OCI-LY1 (cell line): ENCODE measurements at regions not wholly inside any gene's neighbourhood (a gene's known extent, or its start where the extent isn't known, plus 50 kb on each side); places are given as distances from the start of the nearest gene placed in this dataset.
"Not testable (repeated sequence)": the region's sequence is repeated elsewhere in the genome, so short reads cannot be mapped to it uniquely, and the experiment has no call there.

Experiments
- H2AFZ ChIP-seq: fragments of 200-600 bp; sonication (generic), shearing (Covaris generic); 2 replicates; pipeline ENCODE4 v1.6.0; 2014; ENCODE audit warnings: antibody characterized with exemption, mild to moderate bottlenecking, low read length
- H3F3A ChIP-seq: fragments of 200-600 bp; sonication (generic), shearing (Covaris generic); 2 replicates; pipeline ENCODE4 v1.6.0; 2014; ENCODE audit warnings: mild to moderate bottlenecking, antibody characterized with exemption, low read length, moderate library complexity; ENCODE audit not compliant: insufficient read depth
- H3K27ac ChIP-seq: fragments of 200-600 bp; sonication (generic); 2 replicates; pipeline ENCODE4 v1.5.1; 2014; ENCODE audit warnings: low read length, mixed run types, mild to moderate bottlenecking, low read depth; ENCODE audit not compliant: poor library complexity, severe bottlenecking
- H3K27me3 ChIP-seq: fragments of 200-600 bp; sonication (generic); 2 replicates; pipeline ENCODE4 v1.6.0; 2014; ENCODE audit warnings: antibody characterized with exemption, mild to moderate bottlenecking, low read length, moderate library complexity; ENCODE audit not compliant: insufficient read depth
- H3K36me3 ChIP-seq: fragments of 200-600 bp; sonication (generic); 2 replicates; pipeline ENCODE4 v1.6.1; 2014; ENCODE audit warnings: mild to moderate bottlenecking, antibody characterized with exemption, low read length, moderate library complexity, mixed read lengths; ENCODE audit not compliant: insufficient read depth
- H3K4me1 ChIP-seq: fragments of 200-600 bp; sonication (generic); 2 replicates; pipeline ENCODE4 v1.5.1; 2014; ENCODE audit warnings: mild to moderate bottlenecking, low read length, moderate library complexity; ENCODE audit not compliant: insufficient read depth, severe bottlenecking
- H3K4me2 ChIP-seq: fragments of 200-600 bp; sonication (generic), shearing (Covaris generic); 2 replicates; pipeline ENCODE4 v1.6.1; 2014; ENCODE audit warnings: low read length
- H3K4me3 ChIP-seq: fragments of 200-600 bp; sonication (generic); 2 replicates; pipeline ENCODE4 v1.5.1; 2014; ENCODE audit warnings: low read length, low read depth, mild to moderate bottlenecking, mixed read lengths; ENCODE audit not compliant: poor library complexity, severe bottlenecking
- H3K79me2 ChIP-seq: fragments of 200-600 bp; shearing (Covaris generic); 2 replicates; pipeline ENCODE4 v1.6.1; 2016; ENCODE audit warnings: mixed run types, low read length, mixed read lengths; ENCODE audit not compliant: insufficient read depth
- H3K9ac ChIP-seq: fragments of 200-600 bp; sonication (generic), shearing (Covaris generic); 2 replicates; pipeline ENCODE4 v1.6.1; 2014; ENCODE audit warnings: mild to moderate bottlenecking, low read length, mixed read lengths
- H3K9me2 ChIP-seq: fragments of 200-600 bp; sonication (generic), shearing (Covaris generic); 2 replicates; pipeline ENCODE4 v1.6.1; 2014; ENCODE audit warnings: low read depth, mild to moderate bottlenecking, low read length, mixed read lengths
- H3K9me3 ChIP-seq: fragments of 200-600 bp; shearing (Covaris generic); 2 replicates; pipeline ENCODE4 v1.6.1; 2014; ENCODE audit warnings: low read length, mixed read lengths
- H4K20me1 ChIP-seq: fragments of 200-600 bp; sonication (generic), shearing (Covaris generic); 2 replicates; pipeline ENCODE4 v1.6.0; 2016; ENCODE audit warnings: mild to moderate bottlenecking, low read length; ENCODE audit not compliant: insufficient read depth
- EZH2 ChIP-seq: fragments of 200-600 bp; sonication (generic), shearing (Covaris generic); IDR thresholded peaks from 2 replicates; pipeline ENCODE4 v1.8.0; 2017; ENCODE audit warnings: borderline replicate concordance, mixed run types, mild to moderate bottlenecking, antibody characterized with exemption, low read length, moderate library complexity, mixed read lengths
- TF ChIP-seq, protein P1 (sequence below): fragments of 200-600 bp; sonication (generic), shearing (Covaris generic); IDR thresholded peaks from 2 replicates; pipeline ENCODE4 v1.5.1; 2017; ENCODE audit warnings: mild to moderate bottlenecking, antibody characterized with exemption, low read length, moderate library complexity, mixed read lengths

DNA sequence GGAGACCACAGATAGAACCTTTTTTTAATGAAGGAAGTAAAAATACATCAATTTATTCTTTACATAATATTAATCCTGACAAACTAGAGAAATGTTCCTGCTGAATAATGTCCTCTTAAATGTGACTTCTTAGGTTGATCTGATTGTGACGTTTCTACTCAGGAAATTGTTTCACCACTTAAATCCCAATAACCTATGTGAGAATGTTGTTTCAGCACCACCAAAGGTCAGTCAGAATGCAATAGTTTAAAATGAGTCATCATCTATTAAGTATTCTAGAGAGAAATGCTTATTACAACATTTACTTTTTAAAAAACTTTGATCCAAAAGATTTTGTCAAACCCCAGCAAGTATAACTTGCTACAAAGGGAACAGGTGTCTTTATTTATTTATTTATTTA is 155.4 kb upstream of the CACNA2D1 start:
- Histone ChIP-seq H3K27ac (no peak overlapping the region), H3K27me3 (no peaks in the 10 kb centered on the region), H3K36me3 (no peaks in the 10 kb centered on the region), H3K9ac (no peak overlapping the region), H3F3A (no peaks in the 10 kb centered on the region), H3K79me2 (no peaks in the 10 kb centered on the region), H4K20me1 (no peaks in the 10 kb centered on the region), H3K4me1 (no peaks in the 10 kb centered on the region), H3K4me3 (no peak overlapping the region), H3K9me2 (no peaks in the 10 kb centered on the region), H3K4me2 (no peak overlapping the region), H2AFZ (no peak overlapping the region), H3K9me3 (no peaks in the 10 kb centered on the region)
- TF ChIP-seq EZH2, result no peak
- TF ChIP-seq, protein P1, sequence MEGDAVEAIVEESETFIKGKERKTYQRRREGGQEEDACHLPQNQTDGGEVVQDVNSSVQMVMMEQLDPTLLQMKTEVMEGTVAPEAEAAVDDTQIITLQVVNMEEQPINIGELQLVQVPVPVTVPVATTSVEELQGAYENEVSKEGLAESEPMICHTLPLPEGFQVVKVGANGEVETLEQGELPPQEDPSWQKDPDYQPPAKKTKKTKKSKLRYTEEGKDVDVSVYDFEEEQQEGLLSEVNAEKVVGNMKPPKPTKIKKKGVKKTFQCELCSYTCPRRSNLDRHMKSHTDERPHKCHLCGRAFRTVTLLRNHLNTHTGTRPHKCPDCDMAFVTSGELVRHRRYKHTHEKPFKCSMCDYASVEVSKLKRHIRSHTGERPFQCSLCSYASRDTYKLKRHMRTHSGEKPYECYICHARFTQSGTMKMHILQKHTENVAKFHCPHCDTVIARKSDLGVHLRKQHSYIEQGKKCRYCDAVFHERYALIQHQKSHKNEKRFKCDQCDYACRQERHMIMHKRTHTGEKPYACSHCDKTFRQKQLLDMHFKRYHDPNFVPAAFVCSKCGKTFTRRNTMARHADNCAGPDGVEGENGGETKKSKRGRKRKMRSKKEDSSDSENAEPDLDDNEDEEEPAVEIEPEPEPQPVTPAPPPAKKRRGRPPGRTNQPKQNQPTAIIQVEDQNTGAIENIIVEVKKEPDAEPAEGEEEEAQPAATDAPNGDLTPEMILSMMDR, result no peak

DNA sequence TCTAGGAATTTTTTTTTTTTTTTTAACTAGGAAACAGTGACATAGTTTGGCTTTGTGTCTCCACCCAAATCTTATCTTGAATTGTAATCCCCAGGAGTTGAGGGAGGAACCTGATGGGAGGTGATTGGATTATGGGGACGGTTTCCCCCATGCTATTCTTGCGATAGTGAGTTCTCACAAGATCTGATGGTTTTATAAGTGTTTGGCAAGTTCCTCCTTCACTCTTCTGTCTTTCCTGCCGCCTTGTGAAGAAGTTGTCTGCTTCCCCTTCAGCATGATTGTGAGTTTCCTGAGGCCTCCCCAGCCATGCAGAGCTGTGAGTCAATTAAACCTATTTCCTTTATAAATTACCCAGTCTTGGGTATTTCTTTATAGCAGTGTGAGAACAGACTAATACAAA is 152.2 kb upstream of the CACNA2D1 start:
- H3K4me2 ChIP-seq, H3K27ac ChIP-seq, H3K79me2 ChIP-seq: not testable (repeated sequence)

DNA sequence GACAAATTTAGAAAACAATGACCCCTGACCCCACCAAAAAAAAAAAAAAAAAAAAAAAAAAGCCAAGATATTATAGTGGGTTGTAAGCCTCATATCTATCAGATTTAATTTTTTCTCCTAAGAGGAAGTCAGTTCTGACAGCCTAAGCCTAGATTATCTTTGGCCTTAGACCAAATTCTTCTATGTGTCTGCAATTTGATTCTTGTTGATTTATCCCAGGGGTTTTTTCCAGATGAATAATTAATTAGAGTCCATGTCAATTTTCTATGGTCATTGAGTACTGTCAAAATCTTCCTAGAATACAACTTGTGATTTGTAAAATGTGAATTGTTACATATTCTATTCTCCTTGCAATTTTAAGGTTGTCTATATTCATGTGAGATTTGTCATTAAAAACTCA is 151.6 kb upstream of the CACNA2D1 start:
- Histone ChIP-seq H3K4me2 (no peak overlapping the region), H3K27me3 (no peaks in the 10 kb centered on the region), H3K4me1 (no peaks in the 10 kb centered on the region), H3K27ac (no peak overlapping the region), H3K79me2 (no peaks in the 10 kb centered on the region), H3K9me3 (no peaks in the 10 kb centered on the region), H3K4me3 (no peak overlapping the region), H4K20me1 (no peaks in the 10 kb centered on the region), H3K36me3 (no peaks in the 10 kb centered on the region), H3F3A (no peaks in the 10 kb centered on the region), H3K9ac (no peak overlapping the region), H2AFZ (no peak overlapping the region), H3K9me2 (no peaks in the 10 kb centered on the region)
- TF ChIP-seq, protein P1, result no peak
- TF ChIP-seq EZH2, result no peak

More for the DNA sequence above, 152.2 kb upstream of the CACNA2D1 start:
- not testable (repeated sequence) for H3K9ac ChIP-seq, H2AFZ ChIP-seq, H4K20me1 ChIP-seq, H3K9me3 ChIP-seq, H3K27me3 ChIP-seq, H3K36me3 ChIP-seq, H3F3A ChIP-seq, H3K9me2 ChIP-seq, H3K4me1 ChIP-seq, H3K4me3 ChIP-seq

DNA sequence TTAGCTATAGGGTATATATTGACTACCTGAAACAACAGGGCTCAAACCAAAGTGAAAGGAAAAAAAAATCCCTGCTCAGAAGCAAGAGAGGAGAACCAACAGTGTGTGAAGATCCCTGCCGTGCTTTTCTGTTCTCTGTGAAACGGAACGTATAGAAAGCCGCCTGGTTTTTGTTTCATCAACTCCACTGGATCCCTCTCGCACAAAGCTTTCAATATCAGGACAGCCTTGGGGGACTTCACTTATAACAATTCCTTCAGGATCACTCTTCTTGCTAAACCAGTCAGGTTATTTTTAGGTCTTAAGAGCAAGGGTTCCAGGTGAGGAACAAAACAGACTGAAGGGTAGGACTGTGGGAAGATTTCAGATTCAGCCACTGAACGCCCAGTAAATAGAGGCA is 151.1 kb upstream of the CACNA2D1 start:
- H3K9me2 ChIP-seq, result no peaks in the 10 kb centered on the region
- no peak overlapping the region for H3K27ac ChIP-seq
- H3K27me3 ChIP-seq, result no peaks in the 10 kb centered on the region
- no peaks in the 10 kb centered on the region for H4K20me1 ChIP-seq
- H3K9ac ChIP-seq, result no peak overlapping the region
- no peaks in the 10 kb centered on the region for H3K4me1 ChIP-seq
- H2AFZ ChIP-seq, result no peak overlapping the region
- no peak for TF ChIP-seq EZH2
- TF ChIP-seq, protein P1, result no peak
- no peak overlapping the region for H3K4me3 ChIP-seq
- no peaks in the 10 kb centered on the region for H3K79me2 ChIP-seq
- H3K36me3 ChIP-seq, result no peaks in the 10 kb centered on the region
- H3F3A ChIP-seq, result no peaks in the 10 kb centered on the region
- no peak overlapping the region for H3K4me2 ChIP-seq
- H3K9me3 ChIP-seq, result no peaks in the 10 kb centered on the region
